ENCODE measurements at regions not wholly inside any gene's neighbourhood (a gene's known extent, or its start where the extent isn't known, plus 50 kb on each side); places are given as distances from the start of the nearest gene placed in this dataset.

DNA sequence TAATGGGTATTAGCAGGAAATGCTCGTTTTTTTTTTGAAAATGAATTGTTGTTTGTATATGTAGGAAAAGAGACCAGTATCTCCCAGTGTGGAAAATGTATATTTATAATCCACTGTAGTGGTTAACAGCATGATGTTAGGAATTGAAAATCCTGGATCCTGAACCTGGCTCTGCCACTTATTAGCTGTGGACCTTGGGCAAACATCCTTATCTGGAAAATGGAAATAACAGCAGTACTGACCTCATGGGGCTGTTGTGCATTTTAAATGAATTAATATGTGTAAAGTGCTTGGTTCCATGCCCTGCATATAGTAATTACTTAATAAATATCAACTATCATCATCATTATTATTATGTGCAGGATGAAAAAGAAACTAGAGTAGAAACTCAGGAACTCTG is 251.3 kb downstream of the CDCA7 start:
- Histone ChIP-seq H3K9me3 (no peaks in the 10 kb centered on the region), H3K4me3 (no peak overlapping the region), H3K36me3 (no peaks in the 10 kb centered on the region), H3K4me1 (no peaks in the 10 kb centered on the region), H3K27ac (no peak overlapping the region), H3K27me3 (no peaks in the 10 kb centered on the region)
- TF ChIP-seq, protein P1, sequence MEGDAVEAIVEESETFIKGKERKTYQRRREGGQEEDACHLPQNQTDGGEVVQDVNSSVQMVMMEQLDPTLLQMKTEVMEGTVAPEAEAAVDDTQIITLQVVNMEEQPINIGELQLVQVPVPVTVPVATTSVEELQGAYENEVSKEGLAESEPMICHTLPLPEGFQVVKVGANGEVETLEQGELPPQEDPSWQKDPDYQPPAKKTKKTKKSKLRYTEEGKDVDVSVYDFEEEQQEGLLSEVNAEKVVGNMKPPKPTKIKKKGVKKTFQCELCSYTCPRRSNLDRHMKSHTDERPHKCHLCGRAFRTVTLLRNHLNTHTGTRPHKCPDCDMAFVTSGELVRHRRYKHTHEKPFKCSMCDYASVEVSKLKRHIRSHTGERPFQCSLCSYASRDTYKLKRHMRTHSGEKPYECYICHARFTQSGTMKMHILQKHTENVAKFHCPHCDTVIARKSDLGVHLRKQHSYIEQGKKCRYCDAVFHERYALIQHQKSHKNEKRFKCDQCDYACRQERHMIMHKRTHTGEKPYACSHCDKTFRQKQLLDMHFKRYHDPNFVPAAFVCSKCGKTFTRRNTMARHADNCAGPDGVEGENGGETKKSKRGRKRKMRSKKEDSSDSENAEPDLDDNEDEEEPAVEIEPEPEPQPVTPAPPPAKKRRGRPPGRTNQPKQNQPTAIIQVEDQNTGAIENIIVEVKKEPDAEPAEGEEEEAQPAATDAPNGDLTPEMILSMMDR (IDR thresholded peaks at IDR 0.05), result no peak
- no peak for TF ChIP-seq POLR2AphosphoS5 (IDR thresholded peaks at IDR 0.05; ENCODE audit: insufficient read depth in 1 of 2, low read depth in 1 of 2)
- no peak for TF ChIP-seq POLR2A (IDR thresholded peaks at IDR 0.05)
- DNase-seq (ENCODE audit: extremely low spot score in 2 of 2), result no peak
- intact Hi-C loops (cut with DNase I), result no loop called here

DNA sequence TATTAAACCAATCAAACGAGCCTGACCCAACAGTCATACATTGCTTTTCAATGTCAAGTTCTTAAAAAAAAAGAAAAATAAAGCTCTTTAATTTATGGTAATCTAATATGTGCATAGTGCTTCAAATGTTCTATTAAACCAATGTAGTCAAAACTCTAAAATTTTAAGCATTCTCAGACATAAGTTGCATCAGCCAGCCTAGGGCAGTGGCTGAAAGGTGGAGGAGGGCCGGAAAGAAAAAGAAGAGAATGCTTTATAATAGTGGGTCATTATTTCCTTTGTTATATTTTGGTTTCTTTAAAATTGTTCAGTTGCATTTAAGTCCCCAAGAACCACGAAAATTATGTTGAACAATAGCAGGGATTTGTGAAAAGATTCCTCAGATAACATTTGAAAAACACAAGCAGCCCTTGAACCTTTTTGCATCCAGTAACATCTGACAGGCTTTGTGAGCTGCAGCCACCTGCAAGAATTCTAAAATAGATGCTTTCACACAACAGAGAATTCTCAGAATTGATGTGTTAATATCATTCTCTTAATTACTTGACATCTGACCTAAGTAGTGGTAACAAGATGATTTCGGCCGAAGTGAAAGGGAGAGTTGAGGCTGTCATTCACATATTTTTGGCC is 252.1 kb downstream of the CDCA7 start:
- no peak for DNase-seq (ENCODE audit: extremely low spot score in 2 of 2)
- TF ChIP-seq, protein P1 (IDR thresholded peaks at IDR 0.05), result no peak
- no peak for TF ChIP-seq POLR2AphosphoS5 (IDR thresholded peaks at IDR 0.05; ENCODE audit: insufficient read depth in 1 of 2, low read depth in 1 of 2)
- no peak for TF ChIP-seq POLR2A (IDR thresholded peaks at IDR 0.05)
- no peaks in the 10 kb centered on the region for H3K9me3 ChIP-seq
- no peak overlapping the region for H3K4me3 ChIP-seq
- intact Hi-C loops (cut with DNase I), result no loop called here
- no peaks in the 10 kb centered on the region for H3K36me3 ChIP-seq
- H3K27me3 ChIP-seq, result no peaks in the 10 kb centered on the region
- H3K4me1 ChIP-seq, result no peaks in the 10 kb centered on the region
- H3K27ac ChIP-seq, result no peak overlapping the region

DNA sequence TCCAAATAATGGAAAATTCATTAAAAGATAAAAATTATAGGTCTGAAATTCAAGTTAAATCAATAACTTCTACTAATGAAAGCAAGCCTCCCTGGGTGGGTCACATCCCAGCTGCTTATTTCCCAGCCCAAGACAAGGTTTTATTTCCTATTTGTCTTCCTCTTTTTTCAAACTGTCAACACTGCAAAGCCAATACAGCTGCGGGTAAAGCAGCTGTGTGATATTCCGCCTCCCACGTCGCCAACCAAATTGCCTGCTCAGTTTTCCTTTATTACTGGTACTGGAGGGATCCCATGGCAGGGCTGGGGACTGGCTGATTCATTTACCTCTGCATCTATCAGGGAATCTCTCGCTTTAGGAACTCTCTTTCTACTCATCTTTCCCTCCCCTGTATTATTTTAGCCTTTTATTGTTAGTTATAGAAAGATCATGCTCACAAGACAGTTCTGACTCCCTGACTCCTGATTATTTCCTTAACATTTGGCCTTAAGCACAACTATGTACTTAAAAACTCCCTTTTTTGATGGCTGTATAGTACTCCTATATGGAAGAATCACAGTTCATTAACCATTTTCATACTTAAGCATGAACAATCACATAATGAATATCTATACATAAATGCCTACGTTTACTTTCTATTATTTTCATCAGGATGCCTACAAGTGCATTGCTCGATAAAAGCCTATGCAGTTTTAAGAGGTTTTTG is 253.1 kb downstream of the CDCA7 start:
- TF ChIP-seq POLR2AphosphoS5 (IDR thresholded peaks at IDR 0.05; ENCODE audit: insufficient read depth in 1 of 2, low read depth in 1 of 2) (no peak), POLR2A (IDR thresholded peaks at IDR 0.05) (no peak)
- TF ChIP-seq, protein P1 (IDR thresholded peaks at IDR 0.05), result no peak
- DNase-seq (ENCODE audit: extremely low spot score in 2 of 2), result no peak
- Histone ChIP-seq H3K9me3 (no peaks in the 10 kb centered on the region), H3K27ac (no peak overlapping the region), H3K4me1 (no peaks in the 10 kb centered on the region), H3K4me3 (no peak overlapping the region), H3K36me3 (no peaks in the 10 kb centered on the region), H3K27me3 (no peaks in the 10 kb centered on the region)
- intact Hi-C loops (cut with DNase I), result no loop called here

DNA sequence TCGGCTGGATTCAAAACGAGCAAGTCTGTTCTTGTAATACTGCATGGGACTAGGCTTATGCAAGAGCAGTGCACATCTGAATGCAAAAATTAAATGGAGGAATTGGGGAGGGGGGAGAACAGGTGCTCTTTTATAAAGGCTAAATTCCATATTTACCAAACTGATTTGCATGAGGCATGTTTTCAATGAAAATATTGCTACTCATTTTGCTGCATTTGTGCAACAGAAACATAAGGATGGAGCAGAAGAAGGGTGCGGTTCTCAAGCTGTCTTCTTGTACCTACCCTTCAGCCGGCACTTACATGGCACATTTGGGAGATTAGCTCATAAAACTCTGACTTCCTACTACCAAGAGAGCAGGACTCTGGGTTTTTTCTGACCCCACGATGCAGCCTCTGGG is 256.4 kb downstream of the CDCA7 start:
- H3K36me3 ChIP-seq, result no peaks in the 10 kb centered on the region
- H3K4me3 ChIP-seq, result no peak overlapping the region
- no peaks in the 10 kb centered on the region for H3K27me3 ChIP-seq
- intact Hi-C loops (cut with DNase I), result no loop called here
- no peaks in the 10 kb centered on the region for H3K9me3 ChIP-seq
- no peaks in the 10 kb centered on the region for H3K4me1 ChIP-seq
- H3K27ac ChIP-seq, result no peak overlapping the region
- no peak for DNase-seq (ENCODE audit: extremely low spot score in 2 of 2)
- TF ChIP-seq POLR2AphosphoS5 (IDR thresholded peaks at IDR 0.05; ENCODE audit: insufficient read depth in 1 of 2, low read depth in 1 of 2) (no peak), POLR2A (IDR thresholded peaks at IDR 0.05) (no peak)
- TF ChIP-seq, protein P1 (IDR thresholded peaks at IDR 0.05), result no peak

DNA sequence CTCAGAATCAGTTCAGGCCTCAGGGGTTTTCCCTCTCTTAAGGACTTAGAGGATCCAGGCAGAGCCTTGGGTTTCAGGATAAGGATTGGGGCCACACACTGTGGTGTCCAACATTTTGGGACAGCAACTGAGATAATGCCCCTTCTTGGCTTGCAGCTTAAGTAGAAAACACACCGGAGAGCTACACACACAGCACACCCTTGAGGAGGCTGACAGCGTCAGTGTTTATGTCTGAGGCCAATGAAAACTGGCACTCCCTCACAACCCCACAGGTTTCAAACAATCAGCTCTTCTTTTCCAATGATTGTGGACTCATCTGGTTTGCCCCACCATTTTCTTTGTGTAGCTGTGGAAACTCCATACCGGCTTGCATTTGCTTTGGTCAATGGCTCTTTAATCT is 257.7 kb downstream of the CDCA7 start:
- H3K4me1 ChIP-seq, result no peaks in the 10 kb centered on the region
- no peak for DNase-seq (ENCODE audit: extremely low spot score in 2 of 2)
- intact Hi-C loops (cut with DNase I), result no loop called here
- no peaks in the 10 kb centered on the region for H3K36me3 ChIP-seq
- H3K4me3 ChIP-seq, result no peak overlapping the region
- no peaks in the 10 kb centered on the region for H3K27me3 ChIP-seq
- H3K27ac ChIP-seq, result no peak overlapping the region
- H3K9me3 ChIP-seq, result no peaks in the 10 kb centered on the region
- TF ChIP-seq POLR2A (IDR thresholded peaks at IDR 0.05) (no peak), POLR2AphosphoS5 (IDR thresholded peaks at IDR 0.05; ENCODE audit: insufficient read depth in 1 of 2, low read depth in 1 of 2) (no peak)
- TF ChIP-seq, protein P1 (IDR thresholded peaks at IDR 0.05), result no peak

All from vagina (tissue), 2 donors.